ENCODE measurements at regions not wholly inside any gene's neighbourhood (a gene's known extent, or its start where the extent isn't known, plus 50 kb on each side); places are given as distances from the start of the nearest gene placed in this dataset.
A peak's percentile ranks its signal among the peaks of the same experiment; 100 is the strongest.

DNA sequence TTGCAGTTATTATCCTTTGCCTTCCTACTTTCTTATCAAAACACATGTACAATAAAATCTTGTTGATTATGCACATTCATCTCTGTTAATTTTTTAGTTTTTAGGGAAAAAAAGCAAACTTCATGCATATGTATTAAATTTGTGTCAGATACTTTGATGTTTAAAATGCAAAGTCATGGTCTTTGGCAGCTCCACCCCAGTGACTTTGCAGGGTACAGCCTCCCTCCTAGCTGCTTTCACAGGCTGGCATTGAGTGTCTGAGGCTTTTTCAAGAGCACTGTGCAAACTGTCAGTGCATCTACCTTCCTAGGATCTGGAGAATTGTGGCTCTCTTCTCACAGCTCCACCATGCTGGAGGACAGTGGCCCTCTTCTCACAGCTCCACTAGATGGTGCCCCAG lies 1988.1 kb upstream of the PCDH20 start:
- peak; percentile 13 for FAIRE-seq
- TF ChIP-seq, protein P1, sequence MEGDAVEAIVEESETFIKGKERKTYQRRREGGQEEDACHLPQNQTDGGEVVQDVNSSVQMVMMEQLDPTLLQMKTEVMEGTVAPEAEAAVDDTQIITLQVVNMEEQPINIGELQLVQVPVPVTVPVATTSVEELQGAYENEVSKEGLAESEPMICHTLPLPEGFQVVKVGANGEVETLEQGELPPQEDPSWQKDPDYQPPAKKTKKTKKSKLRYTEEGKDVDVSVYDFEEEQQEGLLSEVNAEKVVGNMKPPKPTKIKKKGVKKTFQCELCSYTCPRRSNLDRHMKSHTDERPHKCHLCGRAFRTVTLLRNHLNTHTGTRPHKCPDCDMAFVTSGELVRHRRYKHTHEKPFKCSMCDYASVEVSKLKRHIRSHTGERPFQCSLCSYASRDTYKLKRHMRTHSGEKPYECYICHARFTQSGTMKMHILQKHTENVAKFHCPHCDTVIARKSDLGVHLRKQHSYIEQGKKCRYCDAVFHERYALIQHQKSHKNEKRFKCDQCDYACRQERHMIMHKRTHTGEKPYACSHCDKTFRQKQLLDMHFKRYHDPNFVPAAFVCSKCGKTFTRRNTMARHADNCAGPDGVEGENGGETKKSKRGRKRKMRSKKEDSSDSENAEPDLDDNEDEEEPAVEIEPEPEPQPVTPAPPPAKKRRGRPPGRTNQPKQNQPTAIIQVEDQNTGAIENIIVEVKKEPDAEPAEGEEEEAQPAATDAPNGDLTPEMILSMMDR (IDR thresholded peaks at IDR 0.05; ENCODE audit: insufficient read depth, low read length, severe bottlenecking) = no peak
- Histone ChIP-seq H3K4me3 (ENCODE audit: low read depth, low read length) (no peak overlapping the region), H3K36me3 (ENCODE audit: control insufficient read depth, insufficient read depth, low read length) (no peaks in the 10 kb centered on the region), H3K27me3 (ENCODE audit: control insufficient read depth, insufficient read depth, low read length) (no peaks in the 10 kb centered on the region)
- no peak for DNase-seq (ENCODE audit: low read depth)

DNA sequence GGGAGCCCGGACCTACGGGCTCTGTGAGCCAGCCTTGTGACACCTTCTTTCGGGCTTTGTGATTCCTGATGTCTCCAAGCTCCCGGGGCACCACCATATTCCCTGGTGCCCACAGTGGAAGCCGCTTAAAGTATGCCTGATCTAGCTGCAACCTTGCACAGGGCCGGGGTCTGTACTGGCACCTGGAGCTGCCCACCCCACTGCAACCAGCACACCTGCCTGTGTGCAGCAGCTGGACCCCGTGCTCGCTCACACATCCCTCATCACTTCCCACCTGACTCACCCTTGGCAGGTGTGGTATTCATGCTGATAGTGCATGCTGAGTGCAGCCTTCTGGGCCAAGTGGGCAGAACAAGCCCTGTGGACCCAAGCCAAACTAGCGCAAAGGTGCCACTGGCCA lies 1981.1 kb upstream of the PCDH20 start:
- Histone ChIP-seq H3K4me3 (ENCODE audit: low read depth, low read length) (no peak overlapping the region), H3K27me3 (ENCODE audit: control insufficient read depth, insufficient read depth, low read length) (no peaks in the 10 kb centered on the region), H3K36me3 (ENCODE audit: control insufficient read depth, insufficient read depth, low read length) (no peaks in the 10 kb centered on the region)
- DNase-seq (ENCODE audit: low read depth) = no peak
- FAIRE-seq = peak; percentile 40
- TF ChIP-seq, protein P1 (IDR thresholded peaks at IDR 0.05; ENCODE audit: insufficient read depth, low read length, severe bottlenecking) = no peak

DNA sequence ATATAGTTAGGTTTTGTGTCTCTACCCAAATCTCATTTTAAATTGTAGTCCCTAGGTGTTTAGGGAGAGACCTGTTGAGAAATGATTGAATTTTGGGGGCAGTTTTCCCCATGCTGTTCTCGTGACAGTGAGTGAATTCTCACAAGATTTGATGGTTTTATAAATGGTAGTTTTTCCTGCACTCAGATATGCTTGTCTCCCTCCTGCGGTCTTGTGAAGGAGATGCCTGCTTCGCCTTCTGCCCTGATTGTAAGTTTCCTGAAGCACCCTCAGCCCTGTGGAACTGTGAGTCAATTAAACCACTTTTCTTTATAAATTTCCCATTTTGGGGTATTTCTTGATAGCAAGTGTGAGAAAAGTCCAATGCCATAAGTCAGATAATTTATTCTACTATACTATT lies 1977.5 kb upstream of the PCDH20 start:
- FAIRE-seq = no peak
- H3K27me3 ChIP-seq (ENCODE audit: control insufficient read depth, insufficient read depth, low read length) = no peaks in the 10 kb centered on the region
- H3K36me3 ChIP-seq (ENCODE audit: control insufficient read depth, insufficient read depth, low read length) = no peaks in the 10 kb centered on the region
- H3K4me3 ChIP-seq (ENCODE audit: low read depth, low read length) = no peak overlapping the region
- TF ChIP-seq, protein P1 (IDR thresholded peaks at IDR 0.05; ENCODE audit: insufficient read depth, low read length, severe bottlenecking) = no peak
- no peak for DNase-seq (ENCODE audit: low read depth)

DNA sequence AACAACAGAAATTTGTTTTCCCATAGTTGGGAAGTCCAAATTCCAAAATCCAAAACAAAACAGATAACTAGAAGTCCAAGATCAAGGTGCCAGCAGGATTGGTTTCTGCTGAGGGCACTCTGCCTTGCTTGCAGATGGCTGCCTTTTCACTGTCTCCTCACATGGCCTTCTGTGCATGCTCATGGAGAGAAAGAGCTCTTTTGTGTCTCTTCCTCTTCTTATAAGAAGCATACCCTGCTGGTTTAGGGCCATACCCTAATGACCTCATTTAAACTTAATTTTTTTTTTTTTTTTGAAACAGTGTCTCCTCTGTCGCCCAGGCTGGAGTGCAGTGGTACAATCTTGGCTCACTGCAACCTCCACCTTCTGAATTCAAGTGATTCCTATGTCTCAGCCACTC lies 1974.1 kb upstream of the PCDH20 start:
- Histone ChIP-seq H3K4me3 (ENCODE audit: low read depth, low read length) (no peak overlapping the region), H3K36me3 (ENCODE audit: control insufficient read depth, insufficient read depth, low read length) (no peaks in the 10 kb centered on the region), H3K27me3 (ENCODE audit: control insufficient read depth, insufficient read depth, low read length) (no peaks in the 10 kb centered on the region)
- FAIRE-seq (no peak), DNase-seq (ENCODE audit: low read depth) (no peak)
- TF ChIP-seq, protein P1 (IDR thresholded peaks at IDR 0.05; ENCODE audit: insufficient read depth, low read length, severe bottlenecking) = no peak

DNA sequence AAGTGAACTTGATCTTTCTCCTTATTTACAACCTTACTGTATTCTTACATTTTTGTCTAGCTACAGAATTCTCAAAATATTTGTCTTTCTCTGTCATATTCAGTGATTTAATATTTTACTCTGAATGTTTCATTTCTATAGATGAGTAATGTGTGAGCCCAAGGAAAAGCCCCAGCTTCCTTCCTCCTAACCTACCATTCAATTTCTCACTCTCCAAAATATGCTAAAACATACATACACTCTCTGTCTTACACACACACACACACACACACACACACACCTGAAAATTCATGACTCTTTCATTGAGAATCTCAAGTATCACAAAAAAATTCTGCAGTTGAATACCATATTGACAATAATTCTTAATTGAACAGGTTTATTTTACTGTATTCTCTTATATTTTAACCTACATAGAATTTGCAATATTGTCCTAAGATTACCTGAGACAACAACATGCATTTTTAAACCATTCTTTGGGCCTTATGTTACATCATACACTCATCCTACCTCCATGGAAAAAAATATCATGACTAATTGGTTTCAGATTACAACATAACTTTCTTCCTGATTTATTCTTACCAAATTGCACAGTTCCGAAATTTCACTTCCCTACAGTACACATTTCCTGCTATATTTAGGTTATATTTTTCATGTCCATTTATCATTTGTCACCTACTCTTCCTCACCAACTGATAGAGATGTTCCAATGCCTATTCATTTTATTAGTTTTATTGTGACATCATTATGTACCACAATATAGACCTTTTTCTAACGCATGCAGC lies 1965.6 kb upstream of the PCDH20 start:
- Histone ChIP-seq H3K27me3 (ENCODE audit: control insufficient read depth, insufficient read depth, low read length) (no peaks in the 10 kb centered on the region), H3K36me3 (ENCODE audit: control insufficient read depth, insufficient read depth, low read length) (no peaks in the 10 kb centered on the region), H3K4me3 (ENCODE audit: low read depth, low read length) (no peak overlapping the region)
- TF ChIP-seq, protein P1 (IDR thresholded peaks at IDR 0.05; ENCODE audit: insufficient read depth, low read length, severe bottlenecking) = no peak
- FAIRE-seq (no peak), DNase-seq (ENCODE audit: low read depth) (peak; percentile 14)

DNA sequence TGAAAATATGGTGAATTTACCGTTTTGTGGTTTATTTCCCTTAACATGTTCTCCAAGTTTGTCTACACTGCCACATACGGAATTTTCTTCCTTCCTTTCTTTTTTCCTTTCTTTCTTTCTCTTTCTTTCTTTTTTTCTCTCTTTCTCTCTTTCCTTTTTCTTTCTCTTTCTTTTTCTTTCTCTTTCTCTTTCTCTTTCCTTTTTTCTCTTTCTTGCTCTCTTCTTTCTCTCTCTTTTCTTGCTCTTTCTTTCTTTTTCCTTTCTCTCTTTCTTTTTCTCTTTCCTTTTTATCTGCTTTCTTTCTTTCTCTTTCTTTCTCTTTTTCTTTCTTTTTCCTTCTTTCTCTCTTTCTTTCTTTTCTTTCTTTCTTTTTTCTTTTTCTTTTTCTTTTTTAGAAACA lies 1962.3 kb upstream of the PCDH20 start:
- H3K36me3 ChIP-seq (ENCODE audit: control insufficient read depth, insufficient read depth, low read length) = no peaks in the 10 kb centered on the region
- no peak for DNase-seq (ENCODE audit: low read depth)
- no peak overlapping the region for H3K4me3 ChIP-seq (ENCODE audit: low read depth, low read length)
- FAIRE-seq = no peak
- no peaks in the 10 kb centered on the region for H3K27me3 ChIP-seq (ENCODE audit: control insufficient read depth, insufficient read depth, low read length)
- TF ChIP-seq, protein P1 (IDR thresholded peaks at IDR 0.05; ENCODE audit: insufficient read depth, low read length, severe bottlenecking) = no peak
